Type B pancreatic cell (in vitro differentiated cells): ENCODE measurements at regions not wholly inside any gene's neighbourhood (a gene's known extent, or its start where the extent isn't known, plus 50 kb on each side); places are given as distances from the start of the nearest gene placed in this dataset.

ENCODE experiments used
- DNase-seq: peaks from one replicate; pipeline ENCODE4 v3.0.0; 2021; ENCODE audit warnings: mixed read lengths; ENCODE audit not compliant: unreplicated experiment; ENCODE audit errors: extremely low spot score
- H3K27ac Mint-ChIP-seq: 2 replicates; pipeline ENCODE4 v1.8.0; 2021; ENCODE audit warnings: mild to moderate bottlenecking, mixed read lengths
- H3K27me3 Mint-ChIP-seq: 2 replicates; pipeline ENCODE4 v1.8.0; 2021; ENCODE audit warnings: mixed read lengths
- H3K36me3 Mint-ChIP-seq: 2 replicates; pipeline ENCODE4 v1.8.0; 2021; ENCODE audit warnings: mixed read lengths
- H3K4me1 Mint-ChIP-seq: one replicate; pipeline ENCODE4 v1.8.0; 2021; ENCODE audit warnings: mixed read lengths; ENCODE audit not compliant: unreplicated experiment
- H3K4me3 Mint-ChIP-seq: 2 replicates; pipeline ENCODE4 v1.8.0; 2021; ENCODE audit warnings: mild to moderate bottlenecking, mixed read lengths
- H3K9me3 Mint-ChIP-seq: 2 replicates; pipeline ENCODE4 v1.8.0; 2021; ENCODE audit warnings: mixed read lengths
- CTCF ChIP-seq: fragments of 200-600 bp; sonication (generic); conservative IDR thresholded peaks from 2 replicates; pipeline ENCODE4 v1.5.0; 2021; ENCODE audit warnings: antibody characterized with exemption, mild to moderate bottlenecking

- no peaks in the 10 kb centered on the region for H3K4me1 Mint-ChIP-seq
- no peak for DNase-seq
- H3K9me3 Mint-ChIP-seq, result no peaks in the 10 kb centered on the region
- no peak for TF ChIP-seq CTCF
- no peaks in the 10 kb centered on the region for H3K27me3 Mint-ChIP-seq
- H3K4me3 Mint-ChIP-seq, result no peak overlapping the region
- H3K36me3 Mint-ChIP-seq, result no peaks in the 10 kb centered on the region
- no peak overlapping the region for H3K27ac Mint-ChIP-seq
Observed at GRCh38 chr9:115254287-115255180, 136.6 kb upstream of the TNC start.

DNA sequence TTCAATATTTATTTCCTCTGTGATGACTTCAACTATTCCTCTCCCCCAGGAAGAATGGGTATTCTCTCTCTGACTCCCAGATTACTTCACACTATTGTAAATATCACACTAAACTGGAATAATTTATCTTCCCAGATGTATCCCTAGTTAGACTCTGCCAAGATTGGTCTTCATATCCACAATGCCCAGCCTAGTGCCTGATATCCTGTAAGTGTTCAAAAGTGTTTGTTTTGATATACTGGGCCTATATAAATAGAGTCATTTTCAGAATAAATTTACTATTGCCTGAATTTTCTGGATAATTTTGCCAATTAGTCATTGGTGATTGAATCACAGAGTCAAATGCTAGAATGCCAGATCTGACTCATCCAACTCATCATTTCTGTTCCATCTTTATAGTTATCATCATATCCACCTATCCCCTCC, 143.7 kb upstream of the TNC start:
- DNase-seq, result no peak
- TF ChIP-seq CTCF, result no peak
- H3K27ac Mint-ChIP-seq, result no peak overlapping the region
- no peaks in the 10 kb centered on the region for H3K9me3 Mint-ChIP-seq
- H3K36me3 Mint-ChIP-seq, result no peaks in the 10 kb centered on the region
- H3K4me1 Mint-ChIP-seq, result no peaks in the 10 kb centered on the region
- no peak overlapping the region for H3K4me3 Mint-ChIP-seq
- no peaks in the 10 kb centered on the region for H3K27me3 Mint-ChIP-seq

- no peaks in the 10 kb centered on the region for H3K27me3 Mint-ChIP-seq
- TF ChIP-seq CTCF, result no peak
- H3K4me1 Mint-ChIP-seq, result no peaks in the 10 kb centered on the region
- H3K36me3 Mint-ChIP-seq, result no peaks in the 10 kb centered on the region
- H3K9me3 Mint-ChIP-seq, result no peaks in the 10 kb centered on the region
- no peak overlapping the region for H3K27ac Mint-ChIP-seq
- DNase-seq, result no peak
- no peak overlapping the region for H3K4me3 Mint-ChIP-seq
Observed at GRCh38 chr9:115262477-115262876, 144.5 kb upstream of the TNC start.

DNA sequence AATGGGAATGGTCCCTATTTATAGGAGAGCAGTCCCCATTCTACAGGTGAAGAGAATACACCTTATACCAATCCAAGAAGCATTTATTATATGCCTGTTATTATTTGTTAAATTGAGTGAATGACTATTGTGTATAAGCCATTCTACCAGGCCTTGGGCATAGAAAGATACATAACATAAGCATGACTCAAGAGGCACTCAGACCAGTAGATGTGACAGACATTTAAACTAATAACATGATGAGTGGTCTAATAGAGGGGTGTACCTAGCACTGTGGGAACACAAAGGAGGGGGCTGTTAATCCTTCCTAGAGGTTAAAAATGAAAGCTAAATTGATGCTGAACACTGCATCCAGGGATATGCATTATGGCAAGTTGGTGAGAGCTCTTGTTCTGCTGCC, 145.0 kb upstream of the TNC start:
- no peak for DNase-seq
- no peak for TF ChIP-seq CTCF
- Mint-ChIP-seq H3K36me3 (no peaks in the 10 kb centered on the region), H3K4me1 (no peaks in the 10 kb centered on the region), H3K9me3 (no peaks in the 10 kb centered on the region), H3K27me3 (no peaks in the 10 kb centered on the region), H3K27ac (no peak overlapping the region), H3K4me3 (no peak overlapping the region)

GRCh38 chr9:115263371-115264075, 145.6 kb upstream of the TNC start:
- Mint-ChIP-seq H3K4me1 (no peaks in the 10 kb centered on the region), H3K4me3 (no peak overlapping the region), H3K36me3 (no peaks in the 10 kb centered on the region), H3K27ac (no peak overlapping the region), H3K9me3 (no peaks in the 10 kb centered on the region), H3K27me3 (no peaks in the 10 kb centered on the region)
- no peak for TF ChIP-seq CTCF
- DNase-seq, result no peak
